ENCODE measurements at regions not wholly inside any gene's neighbourhood (a gene's known extent, or its start where the extent isn't known, plus 50 kb on each side); places are given as distances from the start of the nearest gene placed in this dataset.

GRCh38 chr5:67246546-67247268, 50.1 kb upstream of the CD180 start:
- no peak for TF ChIP-seq RCOR1 (IDR thresholded peaks at IDR 0.05; ENCODE audit: low read length)
- TF ChIP-seq FOXM1 (IDR thresholded peaks at IDR 0.05; ENCODE audit: low read depth): no peak
- TF ChIP-seq REST (IDR thresholded peaks at IDR 0.05; ENCODE audit: low read depth, low read length): no peak
- no peak for TF ChIP-seq ELF1 (IDR thresholded peaks at IDR 0.05)
